Esophagus (tissue), 2 donors: ENCODE measurements at regions not wholly inside any gene's neighbourhood (a gene's known extent, or its start where the extent isn't known, plus 50 kb on each side); places are given as distances from the start of the nearest gene placed in this dataset.
"Not testable (repeated sequence)": the region's sequence is repeated elsewhere in the genome, so short reads cannot be mapped to it uniquely, and the experiment has no call there.

Source experiments
- H3K27ac ChIP-seq, 2 donors: one replicate each; pipeline ENCODE4 v1.5.1; 2013; ENCODE audit warnings: low read depth in 2 of 2, mild to moderate bottlenecking in 2 of 2, inconsistent platforms in 1 of 2, low read length in 1 of 2, moderate library complexity in 1 of 2
- H3K27me3 ChIP-seq, 2 donors: one replicate each; pipeline ENCODE4 v1.6.1; 2013; ENCODE audit warnings: low read length in 2 of 2, control low read depth in 1 of 2, mild to moderate bottlenecking in 1 of 2; ENCODE audit not compliant: insufficient read depth in 2 of 2, control insufficient read depth in 1 of 2
- H3K36me3 ChIP-seq, 2 donors: one replicate each; pipeline ENCODE4 v1.6.1; 2013; ENCODE audit warnings: low read length in 1 of 2; ENCODE audit not compliant: control insufficient read depth in 2 of 2, insufficient read depth in 2 of 2
- H3K4me1 ChIP-seq, 2 donors: one replicate each; pipeline ENCODE4 v1.6.1; 2013; ENCODE audit warnings: low read length in 1 of 2; ENCODE audit not compliant: control insufficient read depth in 2 of 2, insufficient read depth in 2 of 2
- H3K4me3 ChIP-seq, 2 donors: one replicate each; pipeline ENCODE4 v1.5.1; 2013; ENCODE audit warnings: low read length in 2 of 2, mild to moderate bottlenecking in 2 of 2, low read depth in 1 of 2, moderate library complexity in 1 of 2
- H3K9me3 ChIP-seq, 2 donors: one replicate each; pipeline ENCODE4 v1.6.1; 2013; ENCODE audit warnings: mild to moderate bottlenecking in 2 of 2, low read depth in 1 of 2, low read length in 1 of 2, moderate library complexity in 1 of 2; ENCODE audit not compliant: control insufficient read depth in 2 of 2, insufficient read depth in 1 of 2
- WGBS, 2 donors: extraction: QIAGEN DNeasy Blood & Tissue Kit; methylation state at CpG; one replicate each; pipeline ENCODE4 v1.1.7; 2013; 5-methylcytosine and 5-hydroxymethylcytosine counted together
- donor health status: healthy with polysubstance abuse.
- donor health status: Bipolar disorder and iron deficiency.

- not testable (repeated sequence) for H3K4me3 ChIP-seq, H3K36me3 ChIP-seq, H3K4me1 ChIP-seq, H3K27me3 ChIP-seq, H3K9me3 ChIP-seq, H3K27ac ChIP-seq
- WGBS, 2 donors = 89 to 90% methylated on average over 1 of the region's 1 CpG
Observed at GRCh38 chr7:81247364-81247763, 328.5 kb upstream of the SEMA3C start.

- Histone ChIP-seq H3K9me3 (no peaks in the 10 kb centered on the region), H3K27me3 (no peaks in the 10 kb centered on the region), H3K36me3 (no peaks in the 10 kb centered on the region), H3K4me1 (no peaks in the 10 kb centered on the region), H3K4me3 (no peak overlapping the region), H3K27ac (no peak overlapping the region)
- 79 to 88% methylated on average over 4 of the region's 4 CpGs for WGBS, 2 donors
Observed at GRCh38 chr7:81245353-81245752, 326.5 kb upstream of the SEMA3C start.

GRCh38 chr7:81244224-81244623 is 325.4 kb upstream of the SEMA3C start:
- Histone ChIP-seq H3K9me3 (no peaks in the 10 kb centered on the region), H3K27me3 (no peaks in the 10 kb centered on the region), H3K36me3 (no peaks in the 10 kb centered on the region), H3K4me1 (no peaks in the 10 kb centered on the region), H3K27ac (no peak overlapping the region), H3K4me3 (no peak overlapping the region)
- 76 to 80% methylated on average over 3 of the region's 3 CpGs for WGBS, 2 donors

- Histone ChIP-seq H3K9me3 (no peaks in the 10 kb centered on the region), H3K27me3 (no peaks in the 10 kb centered on the region), H3K27ac (no peak overlapping the region), H3K4me3 (no peak overlapping the region), H3K4me1 (peaks cover 0 to 11% of the 10 kb centered on the region in 2 donors), H3K36me3 (no peaks in the 10 kb centered on the region)
- 67% methylated on average over 2 of the region's 2 CpGs for WGBS, 2 donors
Observed at GRCh38 chr7:81236560-81236959, 317.7 kb upstream of the SEMA3C start.

- Histone ChIP-seq H3K4me1 (peaks cover 0 to 11% of the 10 kb centered on the region in 2 donors), H3K36me3 (no peaks in the 10 kb centered on the region), H3K9me3 (no peaks in the 10 kb centered on the region), H3K27me3 (no peaks in the 10 kb centered on the region), H3K27ac (no peak overlapping the region), H3K4me3 (no peak overlapping the region)
- 39 to 54% methylated on average over 5 of the region's 5 CpGs for WGBS, 2 donors
Observed at GRCh38 chr7:81235997-81236396, 317.1 kb upstream of the SEMA3C start.

GRCh38 chr7:81234896-81235295 is 316.0 kb upstream of the SEMA3C start:
- no peaks in the 10 kb centered on the region for H3K9me3 ChIP-seq
- no peaks in the 10 kb centered on the region for H3K36me3 ChIP-seq
- no peak overlapping the region for H3K27ac ChIP-seq
- WGBS, 2 donors = 37 to 65% methylated on average over 1 of the region's 1 CpG
- H3K27me3 ChIP-seq = no peaks in the 10 kb centered on the region
- H3K4me1 ChIP-seq = peaks cover 0 to 11% of the 10 kb centered on the region in 2 donors
- H3K4me3 ChIP-seq = no peak overlapping the region

GRCh38 chr7:81233208-81233940 is 314.5 kb upstream of the SEMA3C start:
- Histone ChIP-seq H3K36me3 (no peaks in the 10 kb centered on the region), H3K27ac (no peak overlapping the region), H3K4me1 (peaks cover 0 to 11% of the 10 kb centered on the region in 2 donors), H3K27me3 (no peaks in the 10 kb centered on the region), H3K9me3 (no peaks in the 10 kb centered on the region), H3K4me3 (no peak overlapping the region)
- WGBS, 2 donors = 74 to 79% methylated on average over 11 of the region's 11 CpGs

- Histone ChIP-seq H3K27me3 (no peaks in the 10 kb centered on the region), H3K9me3 (no peaks in the 10 kb centered on the region), H3K27ac (no peak overlapping the region), H3K4me3 (no peak overlapping the region), H3K4me1 (peaks cover 0 to 11% of the 10 kb centered on the region in 2 donors), H3K36me3 (no peaks in the 10 kb centered on the region)
- WGBS, 2 donors = 46 to 47% methylated on average over 8 of the region's 8 CpGs
Observed at GRCh38 chr7:81232084-81232799, 313.4 kb upstream of the SEMA3C start.

- Histone ChIP-seq H3K36me3 (no peaks in the 10 kb centered on the region), H3K27ac (no peak overlapping the region)
Observed at GRCh38 chr7:81231301-81231838, 312.5 kb upstream of the SEMA3C start.

More at GRCh38 chr7:81231301-81231838, 312.5 kb upstream of the SEMA3C start:
- Histone ChIP-seq H3K4me1 (peaks cover 0 to 11% of the 10 kb centered on the region in 2 donors), H3K9me3 (no peaks in the 10 kb centered on the region), H3K4me3 (no peak overlapping the region), H3K27me3 (no peaks in the 10 kb centered on the region)
- 58 to 67% methylated on average over 5 of the region's 5 CpGs for WGBS, 2 donors
